Body of pancreas (tissue), 4 donors: ENCODE measurements at regions not wholly inside any gene's neighbourhood (a gene's known extent, or its start where the extent isn't known, plus 50 kb on each side); places are given as distances from the start of the nearest gene placed in this dataset.
"Not testable (repeated sequence)": the region's sequence is repeated elsewhere in the genome, so short reads cannot be mapped to it uniquely, and the experiment has no call there.

Experiments
- ATAC-seq: fragments of 150-250 bp; one replicate; pipeline ENCODE4 v1.9.1; 2016
- DNase-seq, 4 donors: peaks; one replicate each; pipeline ENCODE4 v3.0.0-alpha.2; 2019
- H3K27ac ChIP-seq, 4 donors: fragments of 200-600 bp; sonication (generic); 1 replicate in 3 of 4; 2 replicates in 1 of 4; pipeline versions ENCODE4 v1.5.1 to v1.6.1; 2016 to 2019; ENCODE audit warnings: mild to moderate bottlenecking in 1 of 4, mixed read lengths in 1 of 4, moderate library complexity in 1 of 4
- H3K27me3 ChIP-seq, 2 donors: fragments of 200-600 bp; sonication (generic); one replicate each; pipeline ENCODE4 v1.6.0; 2016; ENCODE audit warnings: mild to moderate bottlenecking in 1 of 2
- H3K36me3 ChIP-seq, 2 donors: fragments of 200-600 bp; sonication (generic); replicated peaks in 1 of 2; 2 replicates each; pipeline ENCODE4 v1.5.1; 2016; ENCODE audit warnings: low read depth in 2 of 2; ENCODE audit not compliant: insufficient read depth in 1 of 2
- H3K4me1 ChIP-seq: fragments of 200-600 bp; sonication (generic); one replicate; pipeline ENCODE4 v1.6.0; 2016
- H3K4me3 ChIP-seq, 2 donors: fragments of 200-600 bp; sonication (generic); 1 replicate in 1 of 2; 2 replicates in 1 of 2; pipeline ENCODE4 v1.5.1; 2016 to 2019
- H3K9me3 ChIP-seq, 3 donors: fragments of 200-600 bp; sonication (generic); 1 replicate in 2 of 3; 2 replicates in 1 of 3; pipeline ENCODE4 v1.5.1; 2016
- CTCF ChIP-seq, 7 experiments: fragments of 450-650 bp in 4 of 7; fragments of 200-600 bp in 3 of 7; sonication (generic) in 3 of 7; IDR thresholded peaks; one replicate each; pipeline ENCODE4 v1.5.1; 2016 to 2019; ENCODE audit warnings: antibody characterized with exemption in 7 of 7
- POLR2A ChIP-seq, 3 donors: fragments of 450-650 bp; IDR thresholded peaks; one replicate each; pipeline ENCODE4 v1.6.1; 2016; ENCODE audit warnings: antibody characterized with exemption in 3 of 3, mild to moderate bottlenecking in 2 of 3
- WGBS, 2 donors: methylation state at CpG; one replicate each; pipeline ENCODE4 v1.1.5; 2017; 5-methylcytosine and 5-hydroxymethylcytosine counted together
- intact Hi-C: fragments of 100-400 bp; cut with DNase I; formaldehyde crosslinking; loops from one replicate; pipeline ENCODE4 v1.15.1; 2023

DNA sequence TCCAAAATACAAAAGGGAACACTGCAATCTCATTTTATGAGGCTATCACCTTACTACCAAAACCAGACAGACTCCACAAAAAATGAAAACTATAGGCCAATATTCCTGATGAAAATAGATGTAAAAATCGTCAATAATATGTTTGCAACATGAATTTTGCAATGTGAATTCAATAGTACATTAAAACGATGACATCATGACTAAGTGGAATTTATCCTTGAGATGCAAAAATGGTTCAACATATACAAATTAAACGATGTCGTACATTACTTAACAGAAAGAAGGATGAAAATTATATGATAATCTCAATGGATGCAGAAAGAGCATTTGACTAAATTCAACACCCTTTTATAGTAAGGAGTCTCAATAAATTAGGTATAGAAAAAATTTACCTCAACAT, 123.0 kb downstream of the AREG start:
- Histone ChIP-seq H3K36me3 (no peaks in the 10 kb centered on the region), H3K27ac (no peak overlapping the region), H3K4me1 (no peaks in the 10 kb centered on the region), H3K27me3 (no peaks in the 10 kb centered on the region), H3K4me3 (no peak overlapping the region), H3K9me3 (no peaks in the 10 kb centered on the region)
- DNase-seq (no peak), ATAC-seq (no peak)
- 73 to 76% methylated on average over 4 of the region's 4 CpGs for WGBS, 2 donors
- intact Hi-C loops: no loop called here
- TF ChIP-seq POLR2A (IDR thresholded peaks at IDR 0.05) (no peak), CTCF (IDR thresholded peaks at IDR 0.05) (no peak)

DNA sequence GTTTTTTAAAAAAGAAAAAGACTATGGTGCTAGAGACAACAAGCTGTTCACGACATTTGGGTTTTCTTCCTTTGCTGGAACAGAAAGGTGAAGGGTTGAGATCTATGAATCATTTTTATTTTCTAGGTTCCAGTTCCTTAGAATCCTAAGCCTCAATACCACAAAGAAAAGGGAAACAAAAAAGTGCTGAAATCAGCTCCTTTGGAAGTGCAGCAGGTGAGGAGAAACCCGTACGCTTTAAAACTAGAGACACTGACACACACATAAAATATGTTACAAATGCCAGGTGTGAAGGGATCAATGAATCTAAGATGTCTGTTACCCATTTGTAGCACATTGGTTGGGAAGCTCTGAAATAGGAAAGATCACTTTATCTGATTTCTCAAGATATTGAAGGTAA, 125.2 kb downstream of the AREG start:
- TF ChIP-seq POLR2A (IDR thresholded peaks at IDR 0.05): no peak
- TF ChIP-seq CTCF (IDR thresholded peaks at IDR 0.05): no peak
- WGBS, 2 donors: 61 to 67% methylated on average over 3 of the region's 3 CpGs
- intact Hi-C loops: no loop called here
- Histone ChIP-seq H3K27ac (no peak overlapping the region), H3K36me3 (no peaks in the 10 kb centered on the region), H3K9me3 (no peaks in the 10 kb centered on the region), H3K27me3 (no peaks in the 10 kb centered on the region), H3K4me3 (no peak overlapping the region), H3K4me1 (no peaks in the 10 kb centered on the region)
- DNase-seq: no peak
- no peak for ATAC-seq

DNA sequence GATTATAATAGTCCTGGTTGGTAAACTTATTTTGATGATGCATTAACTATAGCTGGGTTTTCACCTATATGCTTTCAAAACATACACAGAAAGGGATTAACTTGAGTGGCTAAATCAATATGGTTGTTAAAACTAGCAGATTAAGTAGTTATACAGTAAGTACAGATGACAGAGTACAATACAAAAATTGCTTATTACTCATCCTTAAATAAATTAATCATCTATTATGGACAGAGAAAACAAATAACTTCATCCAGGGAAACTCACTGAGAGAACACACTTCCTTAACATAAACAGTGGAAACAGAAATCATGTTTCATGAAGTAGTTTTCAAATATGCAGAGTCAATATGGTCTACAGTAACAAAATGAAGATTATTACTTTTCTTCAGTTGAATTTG, 133.4 kb downstream of the AREG start:
- no peak for DNase-seq

GRCh38 chr4:74578865-74579264, 133.9 kb downstream of the AREG start:
- H3K9me3 ChIP-seq, H3K27me3 ChIP-seq, H3K36me3 ChIP-seq, H3K4me1 ChIP-seq, H3K27ac ChIP-seq, DNase-seq, ATAC-seq, H3K4me3 ChIP-seq, intact Hi-C loops: not testable (repeated sequence)
- 88 to 91% methylated on average over 19 of the region's 19 CpGs for WGBS, 2 donors

More for the DNA sequence above, 133.4 kb downstream of the AREG start:
- intact Hi-C loops: no loop called here
- Histone ChIP-seq H3K4me3 (no peak overlapping the region), H3K36me3 (no peaks in the 10 kb centered on the region), H3K27me3 (no peaks in the 10 kb centered on the region), H3K4me1 (no peaks in the 10 kb centered on the region), H3K9me3 (no peaks in the 10 kb centered on the region), H3K27ac (no peak overlapping the region)
- no peak for ATAC-seq
- TF ChIP-seq CTCF (IDR thresholded peaks at IDR 0.05): no peak
- TF ChIP-seq POLR2A (IDR thresholded peaks at IDR 0.05): no peak

GRCh38 chr4:74583089-74583700, 138.3 kb downstream of the AREG start:
- Histone ChIP-seq H3K9me3 (no peaks in the 10 kb centered on the region), H3K4me3 (no peak overlapping the region), H3K4me1 (no peaks in the 10 kb centered on the region), H3K36me3 (no peaks in the 10 kb centered on the region), H3K27ac (no peak overlapping the region), H3K27me3 (no peaks in the 10 kb centered on the region)
- TF ChIP-seq POLR2A (IDR thresholded peaks at IDR 0.05) (no peak), CTCF (IDR thresholded peaks at IDR 0.05) (no peak)
- intact Hi-C loops: no loop called here
- ATAC-seq: no peak
- DNase-seq: no peak
- 21 to 29% methylated on average over 1 of the region's 1 CpG for WGBS, 2 donors
